ENCODE measurements at regions not wholly inside any gene's neighbourhood (a gene's known extent, or its start where the extent isn't known, plus 50 kb on each side); places are given as distances from the start of the nearest gene placed in this dataset.

- Histone ChIP-seq H3K27me3 (ENCODE audit: control insufficient read depth in 1 of 2, insufficient read depth in 2 of 2, low read length in 2 of 2) (no peaks in the 10 kb centered on the region), H3K36me3 (ENCODE audit: control insufficient read depth in 1 of 2, insufficient read depth in 2 of 2, low read length in 2 of 2) (no peaks in the 10 kb centered on the region), H3K9me3 (ENCODE audit: control insufficient read depth in 1 of 2, low read length in 2 of 2) (no peaks in the 10 kb centered on the region), H3K4me1 (ENCODE audit: control insufficient read depth in 1 of 2, insufficient read depth in 2 of 2, low read length in 2 of 2) (no peaks in the 10 kb centered on the region), H3K9ac (ENCODE audit: low read depth in 1 of 2, low read length in 2 of 2) (no peak overlapping the region), H3K4me3 (ENCODE audit: low read depth in 1 of 2, low read length in 2 of 2) (no peak overlapping the region), H3K27ac (ENCODE audit: low read depth, low read length) (no peak overlapping the region)
Measured at GRCh38 chr3:34998902-34999301, 640.4 kb upstream of the ARPP21 start.

- Histone ChIP-seq H3K36me3 (ENCODE audit: control insufficient read depth in 1 of 2, insufficient read depth in 2 of 2, low read length in 2 of 2) (no peaks in the 10 kb centered on the region), H3K27ac (ENCODE audit: low read depth, low read length) (no peak overlapping the region), H3K4me1 (ENCODE audit: control insufficient read depth in 1 of 2, insufficient read depth in 2 of 2, low read length in 2 of 2) (no peaks in the 10 kb centered on the region), H3K27me3 (ENCODE audit: control insufficient read depth in 1 of 2, insufficient read depth in 2 of 2, low read length in 2 of 2) (no peaks in the 10 kb centered on the region), H3K9me3 (ENCODE audit: control insufficient read depth in 1 of 2, low read length in 2 of 2) (no peaks in the 10 kb centered on the region), H3K4me3 (ENCODE audit: low read depth in 1 of 2, low read length in 2 of 2) (no peak overlapping the region), H3K9ac (ENCODE audit: low read depth in 1 of 2, low read length in 2 of 2) (no peak overlapping the region)
Measured at GRCh38 chr3:35012214-35012613, 627.1 kb upstream of the ARPP21 start.

GRCh38 chr3:35028157-35028556, 611.2 kb upstream of the ARPP21 start:
- H3K27ac ChIP-seq (ENCODE audit: low read depth, low read length) = no peak overlapping the region
- H3K4me3 ChIP-seq (ENCODE audit: low read depth in 1 of 2, low read length in 2 of 2) = no peak overlapping the region
- no peak overlapping the region for H3K9ac ChIP-seq (ENCODE audit: low read depth in 1 of 2, low read length in 2 of 2)
- no peaks in the 10 kb centered on the region for H3K27me3 ChIP-seq (ENCODE audit: control insufficient read depth in 1 of 2, insufficient read depth in 2 of 2, low read length in 2 of 2)
- H3K4me1 ChIP-seq (ENCODE audit: control insufficient read depth in 1 of 2, insufficient read depth in 2 of 2, low read length in 2 of 2) = no peaks in the 10 kb centered on the region
- no peaks in the 10 kb centered on the region for H3K36me3 ChIP-seq (ENCODE audit: control insufficient read depth in 1 of 2, insufficient read depth in 2 of 2, low read length in 2 of 2)
- H3K9me3 ChIP-seq (ENCODE audit: control insufficient read depth in 1 of 2, low read length in 2 of 2) = peaks cover 7% of the 10 kb centered on the region in 2 donors

- H3K9me3 ChIP-seq (ENCODE audit: control insufficient read depth in 1 of 2, low read length in 2 of 2) = no peaks in the 10 kb centered on the region
- H3K9ac ChIP-seq (ENCODE audit: low read depth in 1 of 2, low read length in 2 of 2) = no peak overlapping the region
- no peak overlapping the region for H3K27ac ChIP-seq (ENCODE audit: low read depth, low read length)
Measured at GRCh38 chr3:35042210-35042991, 596.9 kb upstream of the ARPP21 start.

GRCh38 chr3:35043040-35043439, 596.3 kb upstream of the ARPP21 start:
- Histone ChIP-seq H3K9me3 (ENCODE audit: control insufficient read depth in 1 of 2, low read length in 2 of 2) (no peaks in the 10 kb centered on the region), H3K4me1 (ENCODE audit: control insufficient read depth in 1 of 2, insufficient read depth in 2 of 2, low read length in 2 of 2) (peaks cover 0 to 17% of the 10 kb centered on the region in 2 donors), H3K27ac (ENCODE audit: low read depth, low read length) (no peak overlapping the region), H3K36me3 (ENCODE audit: control insufficient read depth in 1 of 2, insufficient read depth in 2 of 2, low read length in 2 of 2) (no peaks in the 10 kb centered on the region), H3K9ac (ENCODE audit: low read depth in 1 of 2, low read length in 2 of 2) (no peak overlapping the region), H3K4me3 (ENCODE audit: low read depth in 1 of 2, low read length in 2 of 2) (no peak overlapping the region), H3K27me3 (ENCODE audit: control insufficient read depth in 1 of 2, insufficient read depth in 2 of 2, low read length in 2 of 2) (no peaks in the 10 kb centered on the region)

More at GRCh38 chr3:35042210-35042991, 596.9 kb upstream of the ARPP21 start:
- no peaks in the 10 kb centered on the region for H3K36me3 ChIP-seq (ENCODE audit: control insufficient read depth in 1 of 2, insufficient read depth in 2 of 2, low read length in 2 of 2)
- no peak overlapping the region for H3K4me3 ChIP-seq (ENCODE audit: low read depth in 1 of 2, low read length in 2 of 2)
- H3K27me3 ChIP-seq (ENCODE audit: control insufficient read depth in 1 of 2, insufficient read depth in 2 of 2, low read length in 2 of 2) = no peaks in the 10 kb centered on the region
- H3K4me1 ChIP-seq (ENCODE audit: control insufficient read depth in 1 of 2, insufficient read depth in 2 of 2, low read length in 2 of 2) = peaks cover 0 to 17% of the 10 kb centered on the region in 2 donors

- H3K36me3 ChIP-seq (ENCODE audit: control insufficient read depth in 1 of 2, insufficient read depth in 2 of 2, low read length in 2 of 2) = no peaks in the 10 kb centered on the region
- H3K9ac ChIP-seq (ENCODE audit: low read depth in 1 of 2, low read length in 2 of 2) = no peak overlapping the region
- H3K27me3 ChIP-seq (ENCODE audit: control insufficient read depth in 1 of 2, insufficient read depth in 2 of 2, low read length in 2 of 2) = no peaks in the 10 kb centered on the region
- no peak overlapping the region for H3K4me3 ChIP-seq (ENCODE audit: low read depth in 1 of 2, low read length in 2 of 2)
- H3K9me3 ChIP-seq (ENCODE audit: control insufficient read depth in 1 of 2, low read length in 2 of 2) = no peaks in the 10 kb centered on the region
- H3K27ac ChIP-seq (ENCODE audit: low read depth, low read length) = no peak overlapping the region
- H3K4me1 ChIP-seq (ENCODE audit: control insufficient read depth in 1 of 2, insufficient read depth in 2 of 2, low read length in 2 of 2) = peaks cover 0 to 17% of the 10 kb centered on the region in 2 donors
Measured at GRCh38 chr3:35044190-35044589, 595.1 kb upstream of the ARPP21 start.

- no peak overlapping the region for H3K4me3 ChIP-seq (ENCODE audit: low read depth in 1 of 2, low read length in 2 of 2)
- H3K27ac ChIP-seq (ENCODE audit: low read depth, low read length) = no peak overlapping the region
- no peaks in the 10 kb centered on the region for H3K9me3 ChIP-seq (ENCODE audit: control insufficient read depth in 1 of 2, low read length in 2 of 2)
- H3K4me1 ChIP-seq (ENCODE audit: control insufficient read depth in 1 of 2, insufficient read depth in 2 of 2, low read length in 2 of 2) = peaks cover 0 to 17% of the 10 kb centered on the region in 2 donors
- H3K36me3 ChIP-seq (ENCODE audit: control insufficient read depth in 1 of 2, insufficient read depth in 2 of 2, low read length in 2 of 2) = no peaks in the 10 kb centered on the region
- H3K27me3 ChIP-seq (ENCODE audit: control insufficient read depth in 1 of 2, insufficient read depth in 2 of 2, low read length in 2 of 2) = no peaks in the 10 kb centered on the region
- no peak overlapping the region for H3K9ac ChIP-seq (ENCODE audit: low read depth in 1 of 2, low read length in 2 of 2)
Measured at GRCh38 chr3:35045118-35045517, 594.2 kb upstream of the ARPP21 start.

- no peaks in the 10 kb centered on the region for H3K27me3 ChIP-seq (ENCODE audit: control insufficient read depth in 1 of 2, insufficient read depth in 2 of 2, low read length in 2 of 2)
- no peak overlapping the region for H3K9ac ChIP-seq (ENCODE audit: low read depth in 1 of 2, low read length in 2 of 2)
- H3K4me1 ChIP-seq (ENCODE audit: control insufficient read depth in 1 of 2, insufficient read depth in 2 of 2, low read length in 2 of 2) = no peaks in the 10 kb centered on the region
- no peak overlapping the region for H3K27ac ChIP-seq (ENCODE audit: low read depth, low read length)
- H3K9me3 ChIP-seq (ENCODE audit: control insufficient read depth in 1 of 2, low read length in 2 of 2) = no peaks in the 10 kb centered on the region
- no peak overlapping the region for H3K4me3 ChIP-seq (ENCODE audit: low read depth in 1 of 2, low read length in 2 of 2)
- H3K36me3 ChIP-seq (ENCODE audit: control insufficient read depth in 1 of 2, insufficient read depth in 2 of 2, low read length in 2 of 2) = no peaks in the 10 kb centered on the region
Measured at GRCh38 chr3:35064761-35065160, 574.6 kb upstream of the ARPP21 start.

- H3K36me3 ChIP-seq (ENCODE audit: control insufficient read depth in 1 of 2, insufficient read depth in 2 of 2, low read length in 2 of 2) = no peaks in the 10 kb centered on the region
- no peaks in the 10 kb centered on the region for H3K9me3 ChIP-seq (ENCODE audit: control insufficient read depth in 1 of 2, low read length in 2 of 2)
- H3K4me3 ChIP-seq (ENCODE audit: low read depth in 1 of 2, low read length in 2 of 2) = no peak overlapping the region
- no peak overlapping the region for H3K27ac ChIP-seq (ENCODE audit: low read depth, low read length)
- no peaks in the 10 kb centered on the region for H3K27me3 ChIP-seq (ENCODE audit: control insufficient read depth in 1 of 2, insufficient read depth in 2 of 2, low read length in 2 of 2)
- H3K9ac ChIP-seq (ENCODE audit: low read depth in 1 of 2, low read length in 2 of 2) = no peak overlapping the region
- H3K4me1 ChIP-seq (ENCODE audit: control insufficient read depth in 1 of 2, insufficient read depth in 2 of 2, low read length in 2 of 2) = no peaks in the 10 kb centered on the region
Measured at GRCh38 chr3:35065891-35066290, 573.4 kb upstream of the ARPP21 start.

- no peaks in the 10 kb centered on the region for H3K36me3 ChIP-seq (ENCODE audit: control insufficient read depth in 1 of 2, insufficient read depth in 2 of 2, low read length in 2 of 2)
- H3K9me3 ChIP-seq (ENCODE audit: control insufficient read depth in 1 of 2, low read length in 2 of 2) = no peaks in the 10 kb centered on the region
- no peak overlapping the region for H3K4me3 ChIP-seq (ENCODE audit: low read depth in 1 of 2, low read length in 2 of 2)
- H3K4me1 ChIP-seq (ENCODE audit: control insufficient read depth in 1 of 2, insufficient read depth in 2 of 2, low read length in 2 of 2) = no peaks in the 10 kb centered on the region
- H3K9ac ChIP-seq (ENCODE audit: low read depth in 1 of 2, low read length in 2 of 2) = no peak overlapping the region
- no peaks in the 10 kb centered on the region for H3K27me3 ChIP-seq (ENCODE audit: control insufficient read depth in 1 of 2, insufficient read depth in 2 of 2, low read length in 2 of 2)
- H3K27ac ChIP-seq (ENCODE audit: low read depth, low read length) = no peak overlapping the region
Measured at GRCh38 chr3:35067750-35068149, 571.6 kb upstream of the ARPP21 start.
